Ovary (tissue), 3 donors: ENCODE measurements at regions not wholly inside any gene's neighbourhood (a gene's known extent, or its start where the extent isn't known, plus 50 kb on each side); places are given as distances from the start of the nearest gene placed in this dataset.

Source experiments
- POLR2A ChIP-seq: fragments of 450-650 bp; IDR thresholded peaks from one replicate; pipeline ENCODE4 v1.6.1; 2017; ENCODE audit warnings: antibody characterized with exemption, mild to moderate bottlenecking, moderate library complexity
- TF ChIP-seq, protein P1 (sequence below), 3 donors: fragments of 450-650 bp in 2 of 3; fragments of 200-600 bp in 1 of 3; IDR thresholded peaks; one replicate each; pipeline versions ENCODE4 v1.5.1 to v1.8.0; 2016 to 2022; ENCODE audit warnings: antibody characterized with exemption in 3 of 3, mild to moderate bottlenecking in 1 of 3
- donor health status: DM: no; HTN: no; CAD: no.

DNA sequence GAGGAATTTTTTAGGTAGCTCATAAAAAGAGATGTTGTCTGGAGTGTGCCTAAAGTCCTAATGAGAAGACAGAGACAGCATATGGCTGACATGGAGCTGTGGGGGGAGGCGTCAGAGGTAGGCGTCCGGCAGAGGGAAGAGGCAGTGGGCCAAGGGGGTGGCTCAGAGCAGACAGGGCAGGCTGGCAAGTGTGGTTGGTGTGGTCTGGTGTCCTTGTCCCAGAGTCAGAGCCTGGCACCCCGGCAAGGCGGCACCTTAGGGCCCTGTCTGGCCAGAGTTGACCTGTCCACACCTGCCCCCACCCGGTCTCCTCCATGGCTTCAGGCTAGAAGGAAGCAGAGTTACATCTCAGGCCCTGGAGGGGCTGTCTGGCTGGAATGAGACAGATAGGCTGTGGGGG is 220.3 kb upstream of the ZNF32 start:
- TF ChIP-seq POLR2A = no peak
- TF ChIP-seq, protein P1, sequence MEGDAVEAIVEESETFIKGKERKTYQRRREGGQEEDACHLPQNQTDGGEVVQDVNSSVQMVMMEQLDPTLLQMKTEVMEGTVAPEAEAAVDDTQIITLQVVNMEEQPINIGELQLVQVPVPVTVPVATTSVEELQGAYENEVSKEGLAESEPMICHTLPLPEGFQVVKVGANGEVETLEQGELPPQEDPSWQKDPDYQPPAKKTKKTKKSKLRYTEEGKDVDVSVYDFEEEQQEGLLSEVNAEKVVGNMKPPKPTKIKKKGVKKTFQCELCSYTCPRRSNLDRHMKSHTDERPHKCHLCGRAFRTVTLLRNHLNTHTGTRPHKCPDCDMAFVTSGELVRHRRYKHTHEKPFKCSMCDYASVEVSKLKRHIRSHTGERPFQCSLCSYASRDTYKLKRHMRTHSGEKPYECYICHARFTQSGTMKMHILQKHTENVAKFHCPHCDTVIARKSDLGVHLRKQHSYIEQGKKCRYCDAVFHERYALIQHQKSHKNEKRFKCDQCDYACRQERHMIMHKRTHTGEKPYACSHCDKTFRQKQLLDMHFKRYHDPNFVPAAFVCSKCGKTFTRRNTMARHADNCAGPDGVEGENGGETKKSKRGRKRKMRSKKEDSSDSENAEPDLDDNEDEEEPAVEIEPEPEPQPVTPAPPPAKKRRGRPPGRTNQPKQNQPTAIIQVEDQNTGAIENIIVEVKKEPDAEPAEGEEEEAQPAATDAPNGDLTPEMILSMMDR (IDR thresholded peaks at IDR 0.05) = no peak
